HG02938 (cell line): ENCODE measurements at regions not wholly inside any gene's neighbourhood (a gene's known extent, or its start where the extent isn't known, plus 50 kb on each side); places are given as distances from the start of the nearest gene placed in this dataset.
"Not testable (repeated sequence)": the region's sequence is repeated elsewhere in the genome, so short reads cannot be mapped to it uniquely, and the experiment has no call there.

Experiments
- ATAC-seq: cut with Tn5 transposase; IDR thresholded peaks from one replicate; pipeline ENCODE4 v1.9.1; 2021; ENCODE audit warnings: mild to moderate bottlenecking, moderate library complexity; ENCODE audit not compliant: unreplicated experiment

GRCh38 chr7:88615336-88615735, 144.2 kb upstream of the ZNF804B start:
- ATAC-seq: no peak

DNA sequence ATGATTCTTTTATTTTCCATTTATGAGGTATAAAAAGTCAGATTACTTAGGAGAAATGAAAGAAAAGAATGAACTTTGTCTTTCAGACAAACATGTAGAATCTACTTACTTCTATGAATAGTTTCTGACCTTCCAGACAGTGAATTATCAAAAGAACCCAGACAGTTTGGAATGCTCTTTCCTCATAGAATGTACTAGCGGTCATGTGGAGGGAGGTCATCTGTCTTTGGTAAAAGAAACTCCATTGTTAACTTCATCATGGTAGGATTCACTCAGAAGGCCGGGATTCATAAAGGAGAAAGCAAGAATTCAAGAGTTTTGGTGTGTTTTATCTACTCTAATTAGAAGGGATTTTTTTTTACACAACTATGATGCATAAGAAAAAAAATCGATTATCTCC, 144.8 kb upstream of the ZNF804B start:
- no peak for ATAC-seq

- no peak for ATAC-seq
Measured at GRCh38 chr7:88610942-88611341, 148.6 kb upstream of the ZNF804B start.

DNA sequence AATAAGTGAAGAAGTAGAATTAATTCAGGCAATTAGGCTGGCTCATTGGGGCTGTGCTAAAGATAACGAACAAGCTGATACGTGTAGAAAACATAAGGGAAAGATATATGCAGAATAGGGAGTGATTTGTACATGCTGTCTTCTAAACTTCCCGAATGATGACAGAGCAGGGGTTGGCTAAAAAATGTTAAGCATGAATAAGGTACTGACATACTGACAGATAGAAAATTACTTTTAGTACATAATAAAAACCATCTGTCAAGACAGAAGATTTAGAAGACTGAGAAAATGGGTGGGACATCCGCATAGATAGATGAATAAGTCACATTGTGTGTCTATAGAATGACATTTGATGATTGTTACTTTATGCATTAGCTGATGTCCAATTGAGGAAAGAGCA, 158.8 kb upstream of the ZNF804B start:
- ATAC-seq: no peak

DNA sequence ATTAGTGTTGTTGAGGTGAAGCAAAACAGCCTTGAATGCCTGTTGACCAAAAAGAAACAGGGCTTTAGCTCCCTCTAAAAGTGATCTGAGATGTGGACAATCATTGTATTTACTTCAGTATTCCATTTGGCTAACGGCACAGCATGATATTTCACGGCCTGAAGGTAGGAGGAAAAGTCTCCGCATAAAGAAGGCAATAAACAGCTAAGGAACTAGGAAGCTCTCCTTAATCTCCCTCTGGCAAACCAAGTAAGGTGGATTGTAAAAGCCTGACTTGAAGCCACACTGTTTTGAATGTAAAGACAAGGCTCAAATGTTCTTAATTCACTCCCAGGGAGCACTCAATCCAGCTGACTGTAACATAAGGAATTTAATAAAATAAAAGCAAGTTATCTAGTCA, 160.0 kb upstream of the ZNF804B start:
- ATAC-seq: no peak

- no peak for ATAC-seq
Measured at GRCh38 chr7:88597941-88598425, 161.5 kb upstream of the ZNF804B start.

GRCh38 chr7:88590963-88591362, 168.5 kb upstream of the ZNF804B start:
- no peak for ATAC-seq

- ATAC-seq: no peak
Measured at GRCh38 chr7:88589927-88590326, 169.6 kb upstream of the ZNF804B start.

GRCh38 chr7:88586890-88587289, 172.6 kb upstream of the ZNF804B start:
- ATAC-seq: no peak

GRCh38 chr7:88586219-88586618, 173.3 kb upstream of the ZNF804B start:
- ATAC-seq: no peak

DNA sequence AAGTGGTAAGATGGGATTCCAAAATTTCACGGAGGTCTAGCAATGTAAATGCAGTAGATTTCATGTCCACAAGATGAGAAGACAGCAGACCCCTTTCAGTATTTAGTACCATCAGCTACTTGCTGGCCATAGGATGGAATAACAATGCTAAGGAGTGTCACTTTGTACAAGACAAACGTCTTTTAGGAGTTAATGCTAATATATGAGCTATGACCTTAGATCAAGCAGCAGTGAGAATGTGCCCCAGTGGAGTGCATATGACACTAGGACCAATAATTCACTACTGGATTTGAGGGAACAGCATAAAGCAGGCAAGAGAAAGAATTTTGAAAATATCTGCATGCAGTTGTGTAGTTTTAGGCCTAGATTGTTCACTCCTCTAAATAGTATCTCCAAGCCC, 182.8 kb upstream of the ZNF804B start:
- no peak for ATAC-seq

DNA sequence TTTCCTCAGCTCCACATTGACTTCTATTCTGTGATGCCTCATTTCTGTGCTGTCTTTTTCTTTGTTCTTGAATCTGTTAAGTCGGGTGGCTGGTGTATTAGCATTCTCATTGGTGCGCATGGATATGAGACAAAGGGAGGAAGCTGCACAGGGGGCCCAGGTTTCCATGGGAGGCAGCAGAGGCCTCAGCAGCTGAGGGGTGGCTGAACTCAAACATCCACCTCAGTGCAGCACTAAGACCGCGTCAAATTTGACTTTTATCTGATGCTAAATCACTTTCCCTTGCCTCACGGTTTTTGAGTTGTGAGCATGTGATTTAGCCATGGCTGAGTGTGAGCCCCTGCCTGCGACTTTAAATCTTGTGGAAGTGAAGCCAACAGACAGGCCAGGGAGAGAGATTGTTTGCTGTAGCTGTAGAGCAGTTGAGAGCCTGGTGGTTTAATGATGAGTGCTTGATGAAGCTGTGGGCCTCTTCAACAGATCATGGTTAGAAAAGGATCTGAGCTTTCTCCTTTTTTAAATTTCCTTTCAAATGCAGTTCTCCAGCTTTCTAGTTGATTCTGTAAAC, 193.3 kb upstream of the ZNF804B start:
- ATAC-seq: no peak

- no peak for ATAC-seq
Measured at GRCh38 chr7:88565401-88565800, 194.1 kb upstream of the ZNF804B start.

- not testable (repeated sequence) for ATAC-seq
Measured at GRCh38 chr7:88556441-88556840, 203.1 kb upstream of the ZNF804B start.

DNA sequence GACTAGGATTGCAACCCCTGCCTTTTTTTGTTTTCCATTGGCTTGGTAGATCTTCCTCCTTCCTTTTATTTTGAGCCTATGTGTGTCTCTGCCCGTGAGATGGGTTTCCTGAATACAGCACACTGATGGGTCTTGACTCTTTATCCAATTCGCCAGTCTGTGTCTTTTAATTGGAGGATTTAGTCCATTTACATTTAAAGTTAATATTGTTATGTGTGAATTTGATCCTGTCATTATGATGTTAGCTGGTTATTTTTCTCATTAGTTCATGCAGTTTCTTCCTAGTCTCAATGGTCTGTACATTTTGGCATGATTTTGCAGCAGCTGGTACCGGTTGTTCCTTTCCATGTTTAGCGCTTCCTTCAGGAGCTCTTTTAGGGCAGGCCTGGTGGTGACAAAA, 204.7 kb upstream of the ZNF804B start:
- ATAC-seq: not testable (repeated sequence)

DNA sequence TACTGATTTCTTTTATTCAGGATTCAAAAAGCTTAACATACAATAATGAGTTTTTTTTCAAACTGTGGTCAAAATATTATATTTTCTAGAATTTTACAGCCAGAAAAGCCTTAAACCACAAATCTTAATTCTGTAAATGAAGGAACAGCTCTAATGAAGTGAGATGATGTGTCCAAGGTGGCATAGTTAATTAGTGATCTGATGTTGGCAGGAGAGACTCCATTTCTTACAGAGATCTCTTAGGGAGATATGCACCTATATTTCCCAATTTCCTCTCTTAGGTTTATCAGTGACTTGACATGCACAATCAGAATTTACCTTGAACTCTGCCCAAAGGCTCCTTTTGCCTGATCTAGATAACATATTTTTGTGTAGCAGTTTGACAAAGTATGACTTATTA, 211.1 kb upstream of the ZNF804B start:
- no peak for ATAC-seq

GRCh38 chr7:88546808-88547207, 212.7 kb upstream of the ZNF804B start:
- ATAC-seq: no peak

GRCh38 chr7:88545663-88546062, 213.8 kb upstream of the ZNF804B start:
- ATAC-seq: no peak

DNA sequence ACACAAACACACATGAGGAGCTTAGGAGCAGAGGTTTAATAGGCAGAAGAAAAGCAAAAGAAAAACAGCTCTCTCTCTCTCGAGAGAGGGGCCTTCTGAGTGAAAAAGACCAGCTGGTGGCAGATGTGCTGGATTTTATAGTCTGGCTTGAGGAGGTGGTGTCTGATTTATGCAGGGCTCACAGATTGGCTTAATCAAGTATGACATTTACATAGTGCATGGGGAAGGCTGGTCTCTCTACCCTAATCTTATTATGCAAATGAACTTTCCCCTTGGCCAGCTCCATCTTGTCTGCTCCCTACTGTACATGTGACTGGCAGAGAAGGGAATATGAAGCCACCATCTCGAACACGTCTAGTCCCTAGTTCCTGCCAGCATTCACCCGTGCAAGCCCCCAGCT, 219.5 kb upstream of the ZNF804B start:
- ATAC-seq: no peak

DNA sequence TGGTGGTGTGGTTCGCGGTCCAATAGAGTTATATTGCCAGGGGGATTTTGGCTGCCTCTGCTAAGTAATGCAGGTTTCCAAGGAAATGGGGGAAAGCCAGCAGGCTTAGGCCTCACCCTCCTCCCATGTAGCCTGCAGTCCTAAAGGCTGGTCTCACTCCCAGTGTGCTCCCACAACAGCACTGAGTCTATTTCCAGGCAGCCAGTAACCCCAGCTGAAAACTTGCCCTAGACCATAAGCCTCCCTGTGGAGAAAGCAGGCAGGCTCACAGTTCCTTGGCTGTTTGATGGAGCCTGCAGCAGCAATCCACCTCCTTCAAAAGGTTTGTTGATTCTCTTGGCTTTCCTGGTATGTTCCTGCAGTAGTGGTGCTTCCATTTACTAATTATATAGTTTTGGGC, 220.0 kb upstream of the ZNF804B start:
- no peak for ATAC-seq

GRCh38 chr7:88523645-88524044, 217.0 kb upstream of the STEAP4 start:
- no peak for ATAC-seq

GRCh38 chr7:88522771-88523293, 216.1 kb upstream of the STEAP4 start:
- ATAC-seq: no peak

GRCh38 chr7:88516429-88516828, 209.7 kb upstream of the STEAP4 start:
- no peak for ATAC-seq
